ENCODE measurements at regions not wholly inside any gene's neighbourhood (a gene's known extent, or its start where the extent isn't known, plus 50 kb on each side); places are given as distances from the start of the nearest gene placed in this dataset.
"Not testable (repeated sequence)": the region's sequence is repeated elsewhere in the genome, so short reads cannot be mapped to it uniquely, and the experiment has no call there.

- not testable (repeated sequence) for DNase-seq (ENCODE audit: low read depth in 2 of 3, low spot score in 2 of 3)
These were observed 113.0 kb upstream of the CHD6 start for GRCh38 chr20:41731198-41731597.

DNA sequence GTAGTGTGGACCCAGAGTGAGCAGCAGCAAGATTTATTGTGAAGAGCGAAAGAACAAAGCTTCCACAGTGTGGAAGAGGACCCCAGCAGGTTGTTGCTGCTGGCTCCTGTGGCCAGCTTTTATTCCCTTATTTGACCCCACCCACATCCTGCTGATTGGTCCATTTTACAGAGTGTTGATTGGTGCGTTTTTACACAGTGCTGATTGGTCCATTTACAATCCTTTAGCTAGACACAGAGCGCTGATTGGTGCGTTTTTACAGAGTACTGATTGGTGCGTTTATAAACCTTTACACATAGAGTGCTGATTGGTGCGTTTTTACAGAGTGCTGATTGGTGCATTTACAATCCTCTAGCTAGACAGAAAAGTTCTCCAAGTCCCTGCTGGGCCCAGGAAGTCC is 109.5 kb upstream of the CHD6 start:
- DNase-seq (ENCODE audit: low read depth in 2 of 3, low spot score in 2 of 3): not testable (repeated sequence)

DNA sequence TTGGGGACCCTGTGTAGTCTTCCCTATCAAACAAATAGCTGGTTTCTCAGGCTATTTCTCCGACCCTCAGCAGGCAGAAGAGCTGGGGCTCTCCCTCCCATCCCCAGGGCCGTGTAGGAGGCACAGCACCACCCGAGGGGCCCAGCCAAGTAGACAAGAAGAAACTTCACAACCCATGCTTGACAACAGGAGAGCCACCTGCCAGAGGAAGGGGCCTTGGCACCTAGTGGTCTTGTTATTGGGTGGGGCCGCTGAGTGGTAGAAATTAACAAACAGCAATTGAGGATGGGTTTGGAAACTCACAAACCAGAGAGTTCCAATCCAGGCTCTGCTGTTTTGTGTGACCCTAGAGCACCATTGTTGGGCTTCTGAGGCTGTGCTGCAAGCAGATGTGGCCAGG is 108.5 kb upstream of the CHD6 start:
- no peak for DNase-seq (ENCODE audit: low read depth in 2 of 3, low spot score in 2 of 3)

DNA sequence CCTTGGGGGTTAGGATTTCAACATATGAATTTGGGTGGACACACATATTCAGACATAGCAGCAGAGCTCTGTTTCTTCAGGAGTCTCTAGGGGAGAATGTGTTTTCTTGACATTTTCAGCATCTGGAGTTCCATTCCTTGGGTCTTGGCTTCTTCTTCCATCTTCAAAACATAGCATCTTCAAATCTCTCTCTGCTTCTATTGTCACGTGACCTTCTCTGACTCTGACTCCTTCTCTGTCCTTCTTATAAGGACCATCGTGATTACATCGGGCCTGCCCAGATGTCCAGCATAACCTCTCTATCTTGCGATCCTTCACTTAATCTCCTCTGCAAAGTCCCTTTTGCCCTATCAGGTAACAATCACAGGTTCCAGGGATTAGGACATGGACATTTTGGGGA is 101.0 kb upstream of the CHD6 start:
- DNase-seq (ENCODE audit: low read depth in 2 of 3, low spot score in 2 of 3): no peak

- DNase-seq (ENCODE audit: low read depth in 2 of 3, low spot score in 2 of 3): no peak
These were observed 99.3 kb upstream of the CHD6 start for GRCh38 chr20:41717483-41717882.

GRCh38 chr20:41716911-41717310 is 98.7 kb upstream of the CHD6 start:
- DNase-seq (ENCODE audit: low read depth in 2 of 3, low spot score in 2 of 3): no peak

- DNase-seq (ENCODE audit: low read depth in 2 of 3, low spot score in 2 of 3): no peak
These were observed 98.3 kb upstream of the CHD6 start for GRCh38 chr20:41716436-41716835.

GRCh38 chr20:41715526-41715925 is 97.3 kb upstream of the CHD6 start:
- DNase-seq (ENCODE audit: low read depth in 2 of 3, low spot score in 2 of 3): no peak

DNA sequence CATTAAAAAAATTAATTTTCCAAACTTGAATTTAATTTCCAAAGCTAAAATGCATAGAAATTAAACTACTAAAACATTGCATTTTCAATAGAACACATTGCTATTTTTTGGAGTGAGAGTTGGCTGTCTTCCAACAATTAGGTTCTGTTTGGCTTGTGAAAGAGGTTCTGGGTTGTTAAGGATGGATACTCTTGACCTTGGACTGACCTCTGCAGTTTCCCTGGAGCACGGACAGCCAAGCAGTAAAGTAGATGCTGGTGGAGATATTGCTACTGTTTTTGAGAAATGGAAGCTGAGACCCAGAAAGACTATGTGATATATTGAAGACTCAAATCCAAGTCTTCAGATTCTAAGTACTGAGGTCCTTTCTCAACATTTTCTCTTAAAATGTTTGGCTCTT is 95.9 kb upstream of the CHD6 start:
- no peak for DNase-seq (ENCODE audit: low read depth in 2 of 3, low spot score in 2 of 3)

- no peak for DNase-seq (ENCODE audit: low read depth in 2 of 3, low spot score in 2 of 3)
These were observed 86.7 kb upstream of the CHD6 start for GRCh38 chr20:41704896-41705295.

GRCh38 chr20:41702647-41703046 is 84.5 kb upstream of the CHD6 start:
- DNase-seq (ENCODE audit: low read depth in 2 of 3, low spot score in 2 of 3): no peak

- no peak for DNase-seq (ENCODE audit: low read depth in 2 of 3, low spot score in 2 of 3)
These were observed 83.6 kb upstream of the CHD6 start for GRCh38 chr20:41701588-41702348.

GRCh38 chr20:41699673-41700072 is 81.5 kb upstream of the CHD6 start:
- not testable (repeated sequence) for DNase-seq (ENCODE audit: low read depth in 2 of 3, low spot score in 2 of 3)

DNA sequence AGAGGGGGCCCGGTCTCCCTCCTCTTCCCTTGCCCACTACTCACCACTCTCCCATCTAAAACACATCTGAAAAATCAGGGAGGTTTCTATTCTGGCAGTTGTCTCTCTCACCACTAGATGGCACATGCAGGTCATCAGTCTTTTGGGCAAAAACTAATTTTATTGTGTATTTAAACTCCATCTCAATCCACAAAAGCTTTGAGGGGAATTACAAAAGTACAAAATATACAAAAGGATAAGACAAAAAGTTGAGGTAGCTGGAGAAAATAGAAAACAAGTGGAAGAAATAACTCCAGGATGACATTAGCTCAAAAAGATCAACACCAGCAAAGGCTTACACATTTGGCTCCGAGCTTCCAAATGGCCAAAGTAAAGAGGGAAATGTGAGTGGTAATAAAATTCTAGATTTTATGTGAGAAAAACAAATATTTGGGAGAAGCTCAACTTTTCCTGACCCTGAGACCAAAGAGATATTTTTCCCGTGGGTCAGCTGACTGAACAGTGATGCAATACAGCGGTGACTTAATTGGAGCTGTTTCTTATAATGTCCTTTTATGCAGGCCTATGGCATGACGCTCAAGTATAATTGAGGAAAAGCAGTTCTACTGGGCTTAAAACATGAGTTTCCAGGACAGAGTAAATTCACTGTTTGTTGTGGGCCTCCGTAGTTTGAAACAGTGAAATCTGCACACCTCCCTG is 79.8 kb upstream of the CHD6 start:
- no peak for DNase-seq (ENCODE audit: low read depth in 2 of 3, low spot score in 2 of 3)

DNA sequence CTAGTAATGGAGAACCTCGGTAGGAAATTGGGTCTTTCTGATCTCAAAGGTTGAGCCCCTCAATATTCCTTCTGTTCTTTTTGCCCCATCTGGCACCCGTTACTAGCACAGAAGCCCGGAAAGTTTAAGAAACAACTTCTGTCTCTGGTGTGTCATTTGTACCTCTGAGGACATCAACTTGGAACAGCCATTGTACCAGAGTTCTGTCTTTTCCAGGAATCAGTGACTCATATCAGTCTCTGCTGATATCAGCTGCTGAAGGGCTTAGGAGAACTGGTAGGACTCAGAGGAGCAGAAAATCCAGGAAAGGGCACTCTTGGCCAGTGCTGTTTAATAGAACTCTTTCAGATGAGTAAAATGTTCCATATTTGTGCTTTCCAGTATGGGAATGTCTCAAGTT is 78.3 kb upstream of the CHD6 start:
- DNase-seq (ENCODE audit: low read depth in 2 of 3, low spot score in 2 of 3): no peak

DNA sequence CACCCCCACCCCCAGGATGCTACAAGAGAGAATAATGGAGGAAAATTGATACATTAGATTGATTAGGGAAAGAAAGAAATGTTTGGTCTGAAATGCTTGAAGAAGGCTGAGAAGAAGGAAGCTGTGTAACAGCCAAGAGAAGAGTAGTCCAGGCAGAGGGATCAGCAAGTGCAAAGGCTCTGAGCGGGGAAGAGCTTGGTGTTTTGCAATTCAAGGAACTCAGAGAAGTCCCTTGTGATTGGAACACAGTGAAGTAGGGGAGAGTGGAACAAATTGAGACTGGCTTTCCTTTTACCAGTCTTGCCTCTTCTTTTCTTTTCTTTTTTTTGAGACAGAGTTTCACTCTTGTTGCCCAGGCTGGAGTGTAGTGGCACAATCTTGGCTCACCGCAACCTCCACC is 76.6 kb upstream of the CHD6 start:
- no peak for DNase-seq (ENCODE audit: low read depth in 2 of 3, low spot score in 2 of 3)

DNA sequence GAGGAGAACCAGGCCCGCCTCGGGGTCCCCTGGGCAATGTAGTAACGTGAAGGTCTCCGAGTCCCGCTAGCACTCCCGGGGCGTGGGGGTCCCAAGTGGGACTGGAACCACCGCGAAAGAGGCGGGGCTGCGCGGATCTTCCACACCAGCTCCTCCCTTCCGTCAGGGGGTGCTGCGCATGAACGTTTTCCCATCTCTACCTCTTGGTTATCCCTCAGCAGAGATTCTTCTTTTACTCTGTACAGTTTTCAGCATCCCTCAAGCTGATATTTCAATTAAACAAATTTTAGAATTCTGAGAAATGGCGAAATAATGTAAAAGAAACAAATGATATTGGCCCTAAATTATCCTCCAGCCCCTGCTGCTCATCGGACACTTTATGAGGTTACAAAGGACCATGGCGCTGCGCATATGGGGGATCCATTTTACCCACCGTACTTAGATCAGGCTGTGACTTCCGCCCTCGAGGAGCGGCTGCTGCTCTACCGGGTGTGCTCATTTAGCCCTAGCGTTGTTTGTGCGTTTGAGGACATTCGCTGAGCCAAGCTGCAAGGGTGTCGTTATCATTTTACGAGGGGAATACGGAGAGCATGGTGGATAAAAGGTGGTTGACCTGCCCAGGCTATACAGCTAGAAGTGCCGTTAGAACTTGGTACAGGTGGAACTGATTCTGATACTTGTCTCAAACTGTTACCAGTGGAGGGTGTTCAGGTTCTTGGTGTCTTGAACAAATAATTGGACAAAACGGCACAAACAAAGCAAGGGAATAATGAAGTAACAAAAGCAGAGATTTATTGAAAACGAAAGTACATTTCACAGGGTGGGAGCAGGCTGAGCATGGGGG is 75.2 kb upstream of the CHD6 start:
- peak; percentile 32 to 56 (median 45) for DNase-seq (ENCODE audit: low read depth in 2 of 3, low spot score in 2 of 3)

DNA sequence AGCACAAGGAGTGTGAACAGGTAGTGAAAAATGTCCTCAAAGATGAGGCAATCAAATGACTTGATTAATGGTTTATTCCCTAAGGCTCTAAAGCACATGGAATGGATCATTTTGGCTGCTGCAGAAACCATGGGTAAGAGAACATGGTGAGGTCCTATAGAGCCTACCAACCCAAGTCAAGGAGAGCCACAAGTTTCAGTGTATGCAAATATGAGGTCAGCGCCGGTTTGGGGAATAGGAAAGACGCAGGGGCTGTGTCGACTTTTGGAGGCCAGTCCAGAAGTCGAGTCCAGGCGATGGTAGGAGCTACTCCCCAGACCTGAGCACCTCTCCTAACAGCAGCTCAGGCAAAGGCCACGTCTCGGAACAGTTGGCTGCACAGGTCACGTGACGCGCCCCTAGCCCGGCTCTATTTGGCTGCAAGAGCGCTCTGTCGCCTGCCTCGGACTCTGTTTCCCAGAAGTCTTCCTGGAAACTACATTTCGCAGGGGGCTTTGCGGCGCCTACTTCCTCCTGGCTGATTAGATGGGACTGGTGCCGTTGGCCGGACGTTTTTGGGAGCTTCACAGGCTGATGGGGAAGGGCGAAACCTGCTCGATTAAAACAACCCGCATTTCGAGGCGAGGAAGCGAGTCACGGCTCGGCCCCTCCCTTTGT is 74.4 kb upstream of the CHD6 start:
- DNase-seq (ENCODE audit: low read depth in 2 of 3, low spot score in 2 of 3): peak; percentile 47 to 49 (median 48)

GRCh38 chr20:41691443-41691842 is 73.3 kb upstream of the CHD6 start:
- no peak for DNase-seq (ENCODE audit: low read depth in 2 of 3, low spot score in 2 of 3)

DNA sequence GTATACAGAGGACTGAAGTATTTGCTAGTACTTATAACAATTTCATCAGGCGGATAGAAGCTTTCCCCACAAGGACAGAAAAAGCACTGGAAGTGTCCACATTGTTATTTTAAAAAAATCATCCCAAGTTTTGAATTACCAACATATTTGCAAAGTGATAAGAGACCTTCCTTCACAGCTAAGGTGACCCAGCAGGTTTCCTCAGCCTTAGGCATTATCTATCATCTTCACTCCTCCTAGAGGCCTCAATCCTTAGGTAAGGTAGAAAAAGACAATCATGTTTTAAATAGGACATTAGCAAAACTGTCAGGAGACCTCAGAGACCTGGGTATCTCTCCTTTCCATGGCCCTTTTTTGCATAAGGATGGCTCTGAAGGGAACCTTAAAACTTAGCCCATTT is 72.5 kb upstream of the CHD6 start:
- DNase-seq (ENCODE audit: low read depth in 2 of 3, low spot score in 2 of 3): no peak

GRCh38 chr20:41686961-41687360 is 68.8 kb upstream of the CHD6 start:
- no peak for DNase-seq (ENCODE audit: low read depth in 2 of 3, low spot score in 2 of 3)
